HUES6 (cell line): ENCODE measurements at regions not wholly inside any gene's neighbourhood (a gene's known extent, or its start where the extent isn't known, plus 50 kb on each side); places are given as distances from the start of the nearest gene placed in this dataset.

Source experiments
- H3K27ac ChIP-seq: 2 replicates; pipeline ENCODE4 v1.7.0; 2013; ENCODE audit warnings: low read depth, mild to moderate bottlenecking, low read length, inconsistent platforms
- H3K27me3 ChIP-seq: 2 replicates; pipeline ENCODE4 v1.6.1; 2013; ENCODE audit warnings: low read length; ENCODE audit not compliant: control insufficient read depth, insufficient read depth
- H3K36me3 ChIP-seq: 2 replicates; pipeline ENCODE4 v1.6.1; 2013; ENCODE audit warnings: low read length; ENCODE audit not compliant: control insufficient read depth, insufficient read depth
- H3K4me1 ChIP-seq: 2 replicates; pipeline ENCODE4 v1.6.1; 2013; ENCODE audit warnings: low read length; ENCODE audit not compliant: control insufficient read depth, insufficient read depth
- H3K4me3 ChIP-seq: 2 replicates; pipeline ENCODE4 v1.5.1; 2013; ENCODE audit warnings: low read depth, low read length
- H3K9ac ChIP-seq: one replicate; pipeline ENCODE4 v1.6.1; 2013; ENCODE audit warnings: mild to moderate bottlenecking, low read length
- H3K9me3 ChIP-seq: 2 replicates; pipeline ENCODE4 v1.6.1; 2013; ENCODE audit warnings: low read depth, low read length; ENCODE audit not compliant: control insufficient read depth, insufficient read depth

- no peak overlapping the region for H3K27ac ChIP-seq
- H3K4me1 ChIP-seq = peaks cover 4% of the 10 kb centered on the region; the same call in 1 of the 2 replicates
- no peaks in the 10 kb centered on the region for H3K9me3 ChIP-seq
- H3K4me3 ChIP-seq = no peak overlapping the region
- no peaks in the 10 kb centered on the region for H3K36me3 ChIP-seq
- no peaks in the 10 kb centered on the region for H3K27me3 ChIP-seq
- H3K9ac ChIP-seq = no peak overlapping the region
Observed at GRCh38 chr2:163801486-163801885, 65.7 kb upstream of the FIGN start.

GRCh38 chr2:163800951-163801381 lies 65.2 kb upstream of the FIGN start:
- Histone ChIP-seq H3K27me3 (no peaks in the 10 kb centered on the region), H3K9me3 (no peaks in the 10 kb centered on the region), H3K4me1 (peaks cover 4% of the 10 kb centered on the region; the same call in 1 of the 2 replicates), H3K4me3 (no peak overlapping the region), H3K9ac (no peak overlapping the region), H3K27ac (no peak overlapping the region), H3K36me3 (no peaks in the 10 kb centered on the region)

GRCh38 chr2:163799807-163800206 lies 64.0 kb upstream of the FIGN start:
- Histone ChIP-seq H3K4me1 (peaks cover 4% of the 10 kb centered on the region; the same call in 1 of the 2 replicates), H3K9me3 (no peaks in the 10 kb centered on the region), H3K27ac (no peak overlapping the region), H3K4me3 (no peak overlapping the region), H3K27me3 (no peaks in the 10 kb centered on the region), H3K36me3 (no peaks in the 10 kb centered on the region), H3K9ac (no peak overlapping the region)

- Histone ChIP-seq H3K9me3 (no peaks in the 10 kb centered on the region), H3K4me1 (no peaks in the 10 kb centered on the region), H3K4me3 (no peak overlapping the region), H3K27me3 (no peaks in the 10 kb centered on the region), H3K9ac (no peak overlapping the region), H3K27ac (no peak overlapping the region), H3K36me3 (no peaks in the 10 kb centered on the region)
Observed at GRCh38 chr2:163794635-163795034, 58.8 kb upstream of the FIGN start.
